OCI-LY7 (cell line): ENCODE measurements at regions not wholly inside any gene's neighbourhood (a gene's known extent, or its start where the extent isn't known, plus 50 kb on each side); places are given as distances from the start of the nearest gene placed in this dataset.

ENCODE experiments used
- CTCF ChIP-seq: fragments of 200-600 bp; sonication (generic); conservative IDR thresholded peaks from 2 replicates; pipeline ENCODE4 v1.5.1; 2014; ENCODE audit warnings: mild to moderate bottlenecking, antibody characterized with exemption, low read length, moderate library complexity, mixed read lengths
- EZH2phosphoT487 ChIP-seq: fragments of 200-600 bp; sonication (generic); IDR thresholded peaks from 2 replicates; pipeline ENCODE4 v1.6.1; 2018; ENCODE audit warnings: low read depth, borderline replicate concordance, mild to moderate bottlenecking, mixed run types, antibody characterized with exemption, low read length, moderate library complexity, mixed read lengths

- TF ChIP-seq CTCF (no peak), EZH2phosphoT487 (no peak)
These were observed 366.2 kb downstream of the TFAP2A start for GRCh38 chr6:10048370-10049297.
